GM12872 (cell line): ENCODE measurements at regions not wholly inside any gene's neighbourhood (a gene's known extent, or its start where the extent isn't known, plus 50 kb on each side); places are given as distances from the start of the nearest gene placed in this dataset.

Source experiments
- TF ChIP-seq, protein P1 (sequence below): IDR thresholded peaks from 3 replicates; pipeline ENCODE4 v1.5.1; 2011; ENCODE audit warnings: low read depth, mild to moderate bottlenecking, low read length, moderate library complexity; ENCODE audit not compliant: insufficient read depth

DNA sequence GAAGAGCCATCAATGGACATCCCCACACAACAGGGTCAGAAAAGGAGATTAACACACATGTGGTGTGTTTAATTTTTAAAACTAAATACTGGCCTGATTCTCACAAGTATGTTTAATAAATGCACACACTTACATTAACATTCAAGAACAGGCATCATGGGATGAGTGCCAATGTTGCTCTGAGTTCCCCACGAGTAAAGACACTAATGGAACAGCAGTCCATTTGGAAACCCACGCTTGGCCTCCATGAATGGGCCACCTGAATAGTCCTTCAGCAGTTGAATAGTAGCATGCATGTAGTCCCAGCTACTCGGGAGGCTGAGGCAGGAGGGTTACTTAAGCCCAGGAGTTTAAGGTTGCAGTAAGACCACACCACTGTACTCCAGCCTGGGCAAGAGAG, 195.2 kb upstream of the IPO5 start:
- TF ChIP-seq, protein P1, sequence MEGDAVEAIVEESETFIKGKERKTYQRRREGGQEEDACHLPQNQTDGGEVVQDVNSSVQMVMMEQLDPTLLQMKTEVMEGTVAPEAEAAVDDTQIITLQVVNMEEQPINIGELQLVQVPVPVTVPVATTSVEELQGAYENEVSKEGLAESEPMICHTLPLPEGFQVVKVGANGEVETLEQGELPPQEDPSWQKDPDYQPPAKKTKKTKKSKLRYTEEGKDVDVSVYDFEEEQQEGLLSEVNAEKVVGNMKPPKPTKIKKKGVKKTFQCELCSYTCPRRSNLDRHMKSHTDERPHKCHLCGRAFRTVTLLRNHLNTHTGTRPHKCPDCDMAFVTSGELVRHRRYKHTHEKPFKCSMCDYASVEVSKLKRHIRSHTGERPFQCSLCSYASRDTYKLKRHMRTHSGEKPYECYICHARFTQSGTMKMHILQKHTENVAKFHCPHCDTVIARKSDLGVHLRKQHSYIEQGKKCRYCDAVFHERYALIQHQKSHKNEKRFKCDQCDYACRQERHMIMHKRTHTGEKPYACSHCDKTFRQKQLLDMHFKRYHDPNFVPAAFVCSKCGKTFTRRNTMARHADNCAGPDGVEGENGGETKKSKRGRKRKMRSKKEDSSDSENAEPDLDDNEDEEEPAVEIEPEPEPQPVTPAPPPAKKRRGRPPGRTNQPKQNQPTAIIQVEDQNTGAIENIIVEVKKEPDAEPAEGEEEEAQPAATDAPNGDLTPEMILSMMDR: no peak

DNA sequence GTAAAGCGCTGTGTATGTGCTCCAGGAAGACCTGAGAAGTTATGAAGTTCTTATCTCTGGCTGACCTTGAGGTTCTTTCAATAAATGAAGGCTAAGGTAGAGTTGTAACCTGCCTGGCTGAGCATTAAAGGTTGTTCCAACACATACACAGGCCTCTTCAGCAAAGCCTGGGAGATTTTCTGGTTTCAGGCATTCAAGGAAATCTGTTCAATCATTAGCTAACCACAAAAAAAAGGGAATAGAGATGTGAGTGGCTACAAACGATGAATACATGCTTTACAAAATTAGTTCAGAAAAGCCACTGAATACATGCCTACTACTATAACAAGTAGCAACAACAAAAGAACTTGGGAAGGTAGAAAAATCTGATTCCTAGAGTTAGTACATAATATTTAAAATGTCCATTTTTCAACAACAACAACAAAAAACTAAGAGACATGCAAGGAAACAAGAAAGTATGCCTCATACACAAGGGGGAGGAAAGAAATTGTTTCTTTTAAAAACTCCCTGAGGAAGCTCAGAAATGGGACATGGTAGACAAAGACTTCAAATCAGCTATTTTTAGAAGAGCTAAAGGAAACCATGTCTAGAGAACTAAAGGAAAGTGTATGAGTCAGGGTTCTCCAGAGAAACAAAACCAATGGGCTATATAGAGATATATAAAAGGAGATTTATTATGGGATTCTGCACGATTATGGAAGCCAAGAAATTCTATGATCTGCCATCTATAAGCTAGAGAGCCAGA, 191.5 kb upstream of the IPO5 start:
- TF ChIP-seq, protein P1: no peak

DNA sequence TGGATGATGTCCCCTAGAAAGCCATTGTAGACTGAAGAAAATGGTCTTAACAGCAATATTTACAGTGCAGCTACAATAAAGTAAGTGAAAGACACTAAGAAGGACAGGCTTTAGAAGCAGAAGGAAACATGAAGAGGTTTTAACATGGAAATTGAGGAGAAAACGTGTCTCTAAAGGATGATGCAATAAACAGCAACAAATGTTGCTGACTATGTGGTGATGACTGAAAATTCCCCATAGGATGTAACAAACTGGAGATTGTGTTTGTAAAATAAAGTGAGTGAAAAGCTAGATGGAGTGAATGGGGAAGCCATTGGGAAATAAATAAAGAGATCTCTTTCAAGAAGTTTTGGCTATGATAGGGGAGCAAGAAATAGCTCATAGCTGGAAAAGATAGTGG, 186.7 kb upstream of the IPO5 start:
- TF ChIP-seq, protein P1: no peak

DNA sequence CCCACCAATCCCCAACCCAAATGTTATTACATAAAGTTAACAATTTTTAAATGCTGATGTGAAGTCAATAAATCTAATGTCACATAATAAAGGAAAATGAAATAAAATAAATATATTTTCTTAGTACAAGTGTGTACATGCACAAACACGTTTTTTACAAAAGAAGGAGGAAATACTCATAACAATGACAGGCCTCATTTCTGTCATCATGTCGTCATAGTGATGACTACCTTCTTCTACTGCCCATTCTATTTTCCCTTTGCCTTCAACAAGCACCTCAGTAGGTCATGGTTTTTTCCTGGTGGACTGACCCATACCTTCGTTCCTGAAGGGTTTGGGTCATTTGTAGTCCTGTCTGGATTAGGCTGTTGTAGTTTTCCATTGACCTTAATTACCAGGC, 185.3 kb upstream of the IPO5 start:
- TF ChIP-seq, protein P1: no peak

DNA sequence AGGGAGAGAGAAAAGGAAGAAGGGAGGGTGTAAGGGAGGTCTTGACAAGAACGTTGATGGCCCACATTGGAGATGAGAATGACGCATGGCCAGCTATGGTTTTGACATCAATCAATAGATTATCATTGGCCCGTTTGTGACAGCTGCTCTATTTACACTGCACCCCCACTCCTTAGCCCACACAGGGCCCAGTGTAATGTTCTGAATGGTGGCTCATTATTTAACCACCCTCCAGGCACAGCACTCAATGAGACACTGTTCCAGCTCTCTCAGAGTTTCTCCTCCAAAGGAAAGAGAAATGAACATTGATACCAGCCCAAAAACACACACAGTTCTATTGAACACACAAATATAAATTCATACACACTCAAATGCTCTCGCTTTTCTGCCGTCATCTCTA, 173.0 kb upstream of the IPO5 start:
- TF ChIP-seq, protein P1: no peak

DNA sequence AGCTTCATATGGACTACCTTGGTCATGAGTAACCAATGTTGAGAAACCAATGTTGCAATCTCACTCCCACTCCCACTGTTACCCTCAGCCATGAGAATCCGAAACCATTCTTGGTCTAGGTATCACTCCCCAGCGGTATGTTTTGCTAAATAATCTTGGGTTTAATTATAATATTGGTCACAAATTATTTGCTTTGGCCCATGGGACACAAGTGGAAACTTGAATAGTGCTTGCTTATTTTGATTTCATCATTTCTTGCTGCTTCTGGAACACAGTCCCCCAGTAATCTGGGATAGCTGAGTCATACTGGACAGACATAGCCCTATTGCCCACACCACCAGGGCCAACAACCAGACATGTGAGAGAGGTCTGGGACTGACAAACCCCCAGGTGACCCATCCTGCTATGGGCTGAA, 171.6 kb upstream of the IPO5 start:
- TF ChIP-seq, protein P1: no peak

DNA sequence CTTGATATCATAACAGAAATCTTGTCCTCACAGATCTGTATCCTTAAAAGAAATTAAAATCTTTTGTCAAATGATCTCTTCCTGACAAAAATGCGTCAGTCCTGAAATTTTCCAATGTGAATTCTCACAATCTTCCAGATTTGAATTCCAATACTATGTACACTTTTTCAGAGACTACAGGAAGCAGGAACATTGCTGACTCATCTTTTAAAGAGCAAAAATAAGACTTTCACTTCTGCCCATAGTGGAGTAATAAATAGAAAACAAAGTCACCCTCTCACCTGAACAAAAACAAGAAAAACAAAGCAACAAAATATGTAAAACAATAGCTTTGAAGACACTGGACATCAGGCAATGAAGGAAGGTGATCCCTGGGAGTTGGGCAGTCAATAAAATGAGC, 167.0 kb upstream of the IPO5 start:
- TF ChIP-seq, protein P1: no peak

DNA sequence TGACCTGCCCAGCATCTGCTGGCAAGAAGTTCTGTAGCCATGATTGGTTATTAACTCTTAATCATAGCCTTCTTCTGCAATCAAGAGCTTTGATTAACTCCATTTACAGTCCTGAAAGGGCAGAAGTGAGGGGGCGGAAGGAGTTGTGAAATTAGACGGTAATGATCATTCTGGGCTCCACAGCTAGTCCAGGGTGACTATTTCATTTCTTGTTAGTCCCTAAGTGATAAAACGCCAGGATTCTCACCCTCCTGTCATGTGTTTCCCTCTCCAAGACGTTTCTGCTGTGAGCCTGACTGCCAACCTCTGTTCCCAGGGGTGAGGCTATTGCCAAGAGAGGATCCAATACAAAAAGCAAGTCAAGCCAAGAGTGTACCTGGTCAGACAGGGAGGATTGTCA, 155.9 kb upstream of the IPO5 start:
- TF ChIP-seq, protein P1: no peak
